WERI-Rb-1 (cell line): ENCODE measurements at regions not wholly inside any gene's neighbourhood (a gene's known extent, or its start where the extent isn't known, plus 50 kb on each side); places are given as distances from the start of the nearest gene placed in this dataset.
"Not testable (repeated sequence)": the region's sequence is repeated elsewhere in the genome, so short reads cannot be mapped to it uniquely, and the experiment has no call there.

Experiments
- DNase-seq: peaks from one replicate; pipeline ENCODE4 v3.0.0-alpha.2; 2020
- H3K27ac ChIP-seq: fragments of 250-450 bp; sonication (Bioruptor Pico); 2 replicates; pipeline ENCODE4 v1.5.1; 2020; ENCODE audit warnings: mild to moderate bottlenecking, moderate library complexity
- H3K27me3 ChIP-seq: fragments of 250-450 bp; sonication (Bioruptor Pico); 2 replicates; pipeline ENCODE4 v1.5.1; 2021; ENCODE audit warnings: mild to moderate bottlenecking, low read depth, moderate library complexity; ENCODE audit not compliant: insufficient read depth, severe bottlenecking
- H3K36me3 ChIP-seq: fragments of 250-450 bp; sonication (Bioruptor Pico); 2 replicates; pipeline ENCODE4 v1.5.1; 2020; ENCODE audit warnings: mild to moderate bottlenecking, moderate library complexity
- H3K4me3 ChIP-seq: 2 replicates; pipeline ENCODE4 v1.5.1; 2011; ENCODE audit warnings: low read depth, mild to moderate bottlenecking, control low read depth, low read length
- H3K9me3 ChIP-seq: fragments of 250-450 bp; sonication (Bioruptor Pico); 2 replicates; pipeline ENCODE4 v1.5.1; 2021; ENCODE audit warnings: mild to moderate bottlenecking, moderate library complexity; ENCODE audit not compliant: severe bottlenecking
- CTCF ChIP-seq: IDR thresholded peaks from 2 replicates; pipeline ENCODE4 v1.5.1; 2011; ENCODE audit warnings: low read depth, mild to moderate bottlenecking, control low read depth, inconsistent platforms, low read length

DNA sequence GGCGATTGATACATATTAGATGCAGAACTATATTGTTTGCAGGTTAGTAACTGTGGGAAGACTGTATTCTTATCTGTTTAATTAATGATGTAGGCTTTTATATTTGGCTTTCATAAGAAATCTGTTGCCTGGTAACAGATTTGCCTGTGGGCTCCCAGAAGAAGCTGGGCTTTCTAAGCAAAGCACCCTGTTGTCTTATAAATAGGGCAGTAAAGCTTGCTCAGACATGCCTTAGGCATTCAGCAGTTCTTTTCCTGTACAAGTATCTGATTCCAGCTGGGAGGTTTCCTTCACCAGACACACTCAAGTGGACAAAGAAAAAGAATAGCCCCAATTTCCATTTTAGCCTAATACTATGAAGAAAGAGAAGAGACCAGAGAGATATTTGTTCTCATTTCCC lies 524.0 kb downstream of the LRRIQ3 start:
- H3K9me3 ChIP-seq: no peaks in the 10 kb centered on the region
- no peak overlapping the region for H3K4me3 ChIP-seq
- 0 out of 2 replicates have a peak overlapping the region, but pooled peaks have one; percentile 3 for H3K27ac ChIP-seq
- no peak for TF ChIP-seq CTCF
- no peaks in the 10 kb centered on the region for H3K27me3 ChIP-seq
- no peak for DNase-seq
- H3K36me3 ChIP-seq: no peaks in the 10 kb centered on the region

- no peaks in the 10 kb centered on the region for H3K36me3 ChIP-seq
- H3K27ac ChIP-seq: no peak overlapping the region
- no peak overlapping the region for H3K4me3 ChIP-seq
- no peaks in the 10 kb centered on the region for H3K27me3 ChIP-seq
- H3K9me3 ChIP-seq: peaks cover 5% of the 10 kb centered on the region
- DNase-seq: no peak
- no peak for TF ChIP-seq CTCF
Measured at GRCh38 chr1:73671530-73671929, 526.4 kb downstream of the LRRIQ3 start.

- H3K27me3 ChIP-seq, H3K27ac ChIP-seq, DNase-seq, H3K4me3 ChIP-seq, H3K9me3 ChIP-seq, H3K36me3 ChIP-seq: not testable (repeated sequence)
Measured at GRCh38 chr1:73667959-73668358, 530.0 kb downstream of the LRRIQ3 start.

- Histone ChIP-seq H3K9me3 (no peaks in the 10 kb centered on the region), H3K27ac (no peak overlapping the region), H3K4me3 (no peak overlapping the region), H3K27me3 (no peaks in the 10 kb centered on the region), H3K36me3 (no peaks in the 10 kb centered on the region)
- TF ChIP-seq CTCF: no peak
- DNase-seq: no peak
Measured at GRCh38 chr1:73662526-73662925, 535.5 kb downstream of the LRRIQ3 start.

DNA sequence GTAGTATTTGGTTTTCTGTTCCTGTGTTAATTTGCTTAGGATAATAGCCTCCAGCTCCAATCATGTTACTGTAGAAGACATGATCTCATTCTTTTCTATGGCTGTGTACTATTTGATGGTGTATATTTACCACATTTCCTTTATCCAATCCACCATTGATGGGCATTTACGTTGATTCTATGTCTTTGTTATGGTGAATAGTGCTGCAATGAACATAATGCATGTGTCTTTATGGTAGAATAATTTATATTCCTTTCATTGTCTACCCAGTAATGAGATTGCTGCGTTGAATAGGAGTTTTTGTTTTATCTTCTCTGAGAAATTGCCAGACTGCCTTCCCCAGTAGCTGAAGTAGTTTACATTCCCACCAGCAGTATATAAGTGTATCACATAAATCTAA lies 538.8 kb downstream of the LRRIQ3 start:
- DNase-seq: no peak
- H3K4me3 ChIP-seq: no peak overlapping the region
- no peaks in the 10 kb centered on the region for H3K27me3 ChIP-seq
- no peaks in the 10 kb centered on the region for H3K36me3 ChIP-seq
- no peak overlapping the region for H3K27ac ChIP-seq
- no peak for TF ChIP-seq CTCF
- no peaks in the 10 kb centered on the region for H3K9me3 ChIP-seq

DNA sequence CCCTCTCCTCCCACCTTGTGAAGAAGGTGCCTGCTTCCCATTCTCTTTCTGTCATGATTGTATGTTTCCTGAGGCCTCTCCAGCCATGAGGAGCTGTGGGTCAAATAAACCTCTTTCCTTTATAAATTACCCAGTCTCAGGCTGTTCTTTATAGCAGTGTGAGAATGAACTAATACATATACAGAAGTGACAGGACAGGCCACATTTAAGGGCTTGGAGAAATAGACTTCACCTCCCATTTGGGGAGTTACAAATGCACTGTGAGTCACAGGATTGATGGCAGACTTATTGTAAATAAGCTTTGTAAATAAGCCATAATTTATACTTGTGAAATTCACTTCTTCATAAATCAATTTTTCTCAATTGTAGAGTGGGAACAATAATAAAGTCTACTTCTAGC lies 543.3 kb downstream of the LRRIQ3 start:
- no peak for DNase-seq
- no peak for TF ChIP-seq CTCF
- no peaks in the 10 kb centered on the region for H3K9me3 ChIP-seq

More for the DNA sequence above, 543.3 kb downstream of the LRRIQ3 start:
- Histone ChIP-seq H3K27ac (no peak overlapping the region), H3K36me3 (no peaks in the 10 kb centered on the region), H3K4me3 (no peak overlapping the region), H3K27me3 (no peaks in the 10 kb centered on the region)
